ENCODE measurements at regions not wholly inside any gene's neighbourhood (a gene's known extent, or its start where the extent isn't known, plus 50 kb on each side); places are given as distances from the start of the nearest gene placed in this dataset.

DNA sequence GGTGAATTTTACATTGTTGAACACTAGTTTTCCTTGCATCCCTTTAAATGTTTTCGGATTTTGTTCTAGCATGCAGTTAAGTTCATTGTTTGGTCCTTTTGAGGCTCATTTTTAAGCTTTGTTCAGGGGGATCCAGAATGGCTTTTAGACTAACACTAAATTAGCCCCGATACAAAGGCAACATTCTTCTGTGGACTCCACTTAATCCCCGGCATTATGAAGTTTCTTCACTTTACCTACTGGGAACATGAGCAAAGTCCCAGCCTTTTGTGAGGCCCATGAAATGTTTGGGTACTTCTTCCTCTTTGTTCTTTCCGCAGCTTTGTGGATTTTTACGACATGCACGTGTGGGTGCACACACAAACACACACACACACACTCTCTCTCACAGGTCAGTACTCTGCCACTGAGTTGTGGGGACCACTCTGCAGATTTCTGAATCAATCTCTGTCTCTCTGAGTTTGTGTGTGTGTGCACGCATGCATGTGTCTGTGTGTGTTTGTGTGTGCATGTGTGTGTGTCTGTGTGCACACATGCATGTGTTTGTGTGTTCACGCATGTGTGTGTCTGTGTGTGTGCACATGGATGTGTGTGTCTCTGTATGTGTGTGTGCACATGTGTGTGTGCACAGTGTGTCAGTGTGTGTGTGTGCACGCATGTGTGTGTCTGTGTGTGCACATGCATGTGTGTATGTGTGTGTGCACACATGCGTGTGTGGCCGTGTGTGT lies 240.4 kb upstream of the TNRC6C start:
- Histone ChIP-seq H3K27me3 (ENCODE audit: control insufficient read depth, insufficient read depth, low read length) (no peaks in the 10 kb centered on the region), H3K9me3 (ENCODE audit: control insufficient read depth, insufficient read depth, low read length) (no peaks in the 10 kb centered on the region), H3K36me3 (ENCODE audit: control insufficient read depth, insufficient read depth, low read length) (0 out of 2 replicates have a peak, but pooled peaks cover 3% of the 10 kb centered on the region), H3K27ac (ENCODE audit: low read length) (no peak overlapping the region), H3K4me3 (ENCODE audit: low read length) (no peak overlapping the region), H3K4me1 (ENCODE audit: control insufficient read depth, insufficient read depth, low read length) (0 out of 2 replicates have a peak, but pooled peaks cover 2% of the 10 kb centered on the region)
- no peak for DNase-seq (ENCODE audit: low read depth, low spot score)
- no CpG with 5 or more reads among the region's 11 CpGs for WGBS (ENCODE audit: insufficient coverage, insufficient read length)

DNA sequence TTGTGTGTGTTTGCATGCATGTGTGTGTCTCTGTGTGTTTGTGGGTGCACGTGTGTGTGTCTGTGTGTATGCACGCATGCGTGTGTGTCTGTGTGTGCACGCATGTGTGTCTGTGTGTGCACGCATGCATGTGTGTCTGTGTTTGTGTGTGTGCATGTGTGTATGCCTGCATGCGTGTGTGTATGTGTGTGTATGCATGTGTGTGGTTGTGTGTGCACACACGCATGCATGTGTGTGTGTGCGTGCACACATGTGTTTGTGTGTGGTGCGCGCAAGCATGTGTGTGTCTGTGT lies 239.9 kb upstream of the TNRC6C start:
- WGBS (ENCODE audit: insufficient coverage, insufficient read length) = no CpG with 5 or more reads among the region's 10 CpGs
- Histone ChIP-seq H3K27me3 (ENCODE audit: control insufficient read depth, insufficient read depth, low read length) (no peaks in the 10 kb centered on the region), H3K36me3 (ENCODE audit: control insufficient read depth, insufficient read depth, low read length) (0 out of 2 replicates have a peak, but pooled peaks cover 3% of the 10 kb centered on the region), H3K4me1 (ENCODE audit: control insufficient read depth, insufficient read depth, low read length) (0 out of 2 replicates have a peak, but pooled peaks cover 2% of the 10 kb centered on the region), H3K27ac (ENCODE audit: low read length) (no peak overlapping the region), H3K9me3 (ENCODE audit: control insufficient read depth, insufficient read depth, low read length) (no peaks in the 10 kb centered on the region), H3K4me3 (ENCODE audit: low read length) (no peak overlapping the region)
- DNase-seq (ENCODE audit: low read depth, low spot score) = no peak

DNA sequence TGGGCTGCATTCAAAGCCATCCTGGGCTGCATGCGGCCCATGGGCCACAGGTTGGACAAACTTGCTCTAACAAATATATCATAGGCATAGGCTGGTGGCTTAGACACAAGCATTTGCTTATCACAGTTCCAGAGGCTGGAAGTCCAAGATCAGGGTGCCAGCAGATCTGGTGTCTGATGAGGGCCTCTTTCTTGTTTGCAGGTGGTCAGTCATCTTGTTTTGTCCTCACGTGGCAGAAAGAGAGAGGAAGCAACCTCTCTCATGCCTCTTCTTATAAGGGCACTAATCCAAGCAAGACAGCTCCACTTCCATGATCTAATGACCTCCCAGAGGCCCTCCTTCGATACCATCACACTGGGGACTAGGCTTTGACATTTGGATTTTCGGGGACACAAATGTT lies 238.7 kb upstream of the TNRC6C start:
- H3K9me3 ChIP-seq (ENCODE audit: control insufficient read depth, insufficient read depth, low read length) = no peaks in the 10 kb centered on the region
- WGBS (ENCODE audit: insufficient coverage, insufficient read length) = no CpG with 5 or more reads among the region's 4 CpGs

DNA sequence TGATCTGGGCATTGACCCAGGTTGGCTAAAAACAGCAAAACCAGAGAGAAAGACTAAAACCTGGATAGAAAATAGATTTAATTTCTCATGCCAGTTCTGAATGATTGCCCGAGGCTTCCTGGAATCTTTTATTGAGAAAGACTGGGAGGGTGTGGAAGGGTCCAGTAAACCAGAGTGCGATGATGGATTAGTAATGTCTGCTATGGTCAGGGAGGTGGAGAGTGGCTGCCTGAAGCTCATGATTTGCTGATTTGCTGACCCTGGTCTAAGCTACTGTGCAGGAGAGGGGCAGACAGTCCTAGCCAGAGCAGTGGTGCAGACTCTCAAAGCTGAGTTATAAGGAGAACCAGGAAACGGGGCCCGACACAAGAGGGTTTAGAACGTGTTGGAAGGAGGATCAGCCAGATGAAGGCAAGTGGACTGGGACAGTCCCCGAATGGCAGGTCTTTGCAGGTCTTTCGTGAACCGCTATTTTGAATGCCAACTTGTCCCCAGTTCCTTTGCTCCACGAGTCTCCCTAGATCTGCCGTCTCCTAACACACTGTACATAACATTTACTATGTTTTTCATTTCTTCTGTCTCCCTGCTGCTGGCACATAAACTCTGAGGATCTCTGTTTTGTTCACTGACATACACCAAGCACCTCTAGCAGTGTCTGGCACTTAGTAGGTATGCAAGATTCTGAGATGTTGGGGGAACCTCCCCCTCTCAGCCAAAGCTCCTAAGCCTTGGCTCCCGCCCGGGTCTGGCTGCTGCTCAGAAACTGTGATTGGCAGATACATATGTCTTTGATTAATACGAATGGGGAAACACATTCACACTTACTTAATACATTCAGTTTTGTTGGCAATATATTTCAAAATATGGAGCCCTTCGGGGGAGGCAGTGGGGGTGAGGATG lies 237.3 kb upstream of the TNRC6C start:
- DNase-seq (ENCODE audit: low read depth, low spot score) = no peak
- Histone ChIP-seq H3K4me3 (ENCODE audit: low read length) (no peak overlapping the region), H3K9me3 (ENCODE audit: control insufficient read depth, insufficient read depth, low read length) (no peaks in the 10 kb centered on the region), H3K27me3 (ENCODE audit: control insufficient read depth, insufficient read depth, low read length) (no peaks in the 10 kb centered on the region), H3K4me1 (ENCODE audit: control insufficient read depth, insufficient read depth, low read length) (0 out of 2 replicates have a peak, but pooled peaks cover 2% of the 10 kb centered on the region), H3K27ac (ENCODE audit: low read length) (no peak overlapping the region), H3K36me3 (ENCODE audit: control insufficient read depth, insufficient read depth, low read length) (0 out of 2 replicates have a peak, but pooled peaks cover 3% of the 10 kb centered on the region)
- no CpG with 5 or more reads among the region's 14 CpGs for WGBS (ENCODE audit: insufficient coverage, insufficient read length)

More for the DNA sequence above, 238.7 kb upstream of the TNRC6C start:
- H3K36me3 ChIP-seq (ENCODE audit: control insufficient read depth, insufficient read depth, low read length) = 0 out of 2 replicates have a peak, but pooled peaks cover 3% of the 10 kb centered on the region
- H3K4me3 ChIP-seq (ENCODE audit: low read length) = no peak overlapping the region
- 0 out of 2 replicates have a peak, but pooled peaks cover 2% of the 10 kb centered on the region for H3K4me1 ChIP-seq (ENCODE audit: control insufficient read depth, insufficient read depth, low read length)
- H3K27ac ChIP-seq (ENCODE audit: low read length) = no peak overlapping the region
- no peaks in the 10 kb centered on the region for H3K27me3 ChIP-seq (ENCODE audit: control insufficient read depth, insufficient read depth, low read length)
- no peak for DNase-seq (ENCODE audit: low read depth, low spot score)

DNA sequence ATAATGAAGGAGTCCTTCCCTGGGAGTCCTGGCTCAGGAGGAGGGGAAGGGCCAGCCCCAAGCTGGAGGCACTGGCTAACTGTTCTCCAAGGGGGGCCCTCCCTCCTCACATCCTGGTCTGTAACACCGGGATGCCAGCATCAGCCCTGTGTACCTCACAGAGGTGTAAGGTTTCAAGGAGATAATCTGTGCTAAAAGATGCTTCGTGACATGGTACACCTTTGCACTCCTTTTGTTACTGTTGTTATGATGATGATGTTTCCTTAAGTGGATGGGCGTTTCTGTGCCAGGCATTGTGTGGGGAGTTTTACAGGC lies 236.7 kb upstream of the TNRC6C start:
- no peak overlapping the region for H3K27ac ChIP-seq (ENCODE audit: low read length)
- no CpG with 5 or more reads among the region's 3 CpGs for WGBS (ENCODE audit: insufficient coverage, insufficient read length)
- no peak overlapping the region for H3K4me3 ChIP-seq (ENCODE audit: low read length)
- 0 out of 2 replicates have a peak, but pooled peaks cover 3% of the 10 kb centered on the region for H3K36me3 ChIP-seq (ENCODE audit: control insufficient read depth, insufficient read depth, low read length)
- no peak for DNase-seq (ENCODE audit: low read depth, low spot score)
- no peaks in the 10 kb centered on the region for H3K27me3 ChIP-seq (ENCODE audit: control insufficient read depth, insufficient read depth, low read length)
- H3K9me3 ChIP-seq (ENCODE audit: control insufficient read depth, insufficient read depth, low read length) = no peaks in the 10 kb centered on the region
- H3K4me1 ChIP-seq (ENCODE audit: control insufficient read depth, insufficient read depth, low read length) = 0 out of 2 replicates have a peak, but pooled peaks cover 2% of the 10 kb centered on the region

DNA sequence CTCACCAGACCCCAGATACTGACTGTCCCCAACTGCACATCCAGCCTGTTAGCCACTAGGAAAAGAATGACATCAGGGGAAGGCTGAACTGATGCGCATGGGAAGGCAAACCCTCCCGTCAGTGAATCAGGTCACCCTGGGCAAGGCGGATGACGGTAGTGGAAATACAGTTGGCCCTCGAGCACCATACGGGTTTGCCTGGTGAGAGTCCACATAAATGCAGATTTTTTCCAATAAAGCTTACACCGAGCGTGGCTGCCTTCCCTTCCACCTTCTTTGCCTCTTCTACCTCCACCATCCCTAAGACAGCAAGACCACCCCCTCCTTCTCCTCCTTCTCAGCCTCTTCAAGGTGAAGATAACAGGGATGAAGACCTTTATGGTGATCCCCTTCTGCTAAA lies 236.1 kb upstream of the TNRC6C start:
- DNase-seq (ENCODE audit: low read depth, low spot score) = no peak
- Histone ChIP-seq H3K4me3 (ENCODE audit: low read length) (no peak overlapping the region), H3K27ac (ENCODE audit: low read length) (no peak overlapping the region), H3K27me3 (ENCODE audit: control insufficient read depth, insufficient read depth, low read length) (no peaks in the 10 kb centered on the region), H3K36me3 (ENCODE audit: control insufficient read depth, insufficient read depth, low read length) (0 out of 2 replicates have a peak, but pooled peaks cover 3% of the 10 kb centered on the region), H3K9me3 (ENCODE audit: control insufficient read depth, insufficient read depth, low read length) (no peaks in the 10 kb centered on the region), H3K4me1 (ENCODE audit: control insufficient read depth, insufficient read depth, low read length) (0 out of 2 replicates have a peak, but pooled peaks cover 2% of the 10 kb centered on the region)
- WGBS (ENCODE audit: insufficient coverage, insufficient read length) = no CpG with 5 or more reads among the region's 8 CpGs

DNA sequence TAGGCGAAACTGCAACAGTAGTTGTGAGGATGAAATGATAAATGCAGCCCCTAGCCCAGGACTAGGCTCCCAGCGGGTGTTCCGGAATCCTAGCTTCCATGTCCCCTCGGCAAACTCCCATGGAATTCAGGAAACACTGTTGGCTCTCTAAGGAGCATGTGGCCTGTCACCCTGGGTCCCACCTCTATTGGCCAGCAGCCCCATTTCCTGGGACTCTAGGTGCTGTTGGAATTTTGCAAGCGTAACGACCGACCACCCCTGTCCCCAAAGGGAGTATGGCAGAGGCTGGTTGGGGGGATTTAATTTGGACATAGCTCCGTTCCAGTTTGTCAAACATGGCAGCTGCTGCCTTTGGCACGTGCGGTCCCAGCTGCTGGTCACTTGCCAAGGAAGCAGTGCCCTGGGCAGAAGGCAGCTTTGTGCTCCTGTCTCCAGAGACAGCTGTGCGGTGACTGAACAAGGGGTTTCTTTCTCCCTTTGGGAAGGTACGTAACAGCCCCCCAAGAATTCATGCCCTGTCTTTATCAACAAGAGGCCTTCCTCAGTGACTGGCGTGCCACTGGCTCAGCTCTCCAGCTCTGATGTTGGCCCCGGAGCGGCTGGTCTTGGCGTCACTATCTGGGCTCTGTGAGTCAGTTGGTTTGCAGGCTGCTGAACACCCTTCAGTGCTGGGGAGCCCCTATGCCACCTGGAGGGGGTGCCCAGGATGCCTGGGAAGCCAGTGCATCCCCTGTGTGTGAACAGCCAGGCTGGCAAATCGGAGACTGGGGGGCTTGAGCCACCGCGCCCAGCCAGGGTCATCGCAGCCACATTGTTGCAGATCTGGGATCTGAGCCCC lies 235.2 kb upstream of the TNRC6C start:
- no peaks in the 10 kb centered on the region for H3K27me3 ChIP-seq (ENCODE audit: control insufficient read depth, insufficient read depth, low read length)
- H3K27ac ChIP-seq (ENCODE audit: low read length) = no peak overlapping the region
- H3K36me3 ChIP-seq (ENCODE audit: control insufficient read depth, insufficient read depth, low read length) = 0 out of 2 replicates have a peak, but pooled peaks cover 3% of the 10 kb centered on the region
- no peak for DNase-seq (ENCODE audit: low read depth, low spot score)
- 0 out of 2 replicates have a peak, but pooled peaks cover 2% of the 10 kb centered on the region for H3K4me1 ChIP-seq (ENCODE audit: control insufficient read depth, insufficient read depth, low read length)
- H3K9me3 ChIP-seq (ENCODE audit: control insufficient read depth, insufficient read depth, low read length) = no peaks in the 10 kb centered on the region
- H3K4me3 ChIP-seq (ENCODE audit: low read length) = no peak overlapping the region
- WGBS (ENCODE audit: insufficient coverage, insufficient read length) = no CpG with 5 or more reads among the region's 20 CpGs

DNA sequence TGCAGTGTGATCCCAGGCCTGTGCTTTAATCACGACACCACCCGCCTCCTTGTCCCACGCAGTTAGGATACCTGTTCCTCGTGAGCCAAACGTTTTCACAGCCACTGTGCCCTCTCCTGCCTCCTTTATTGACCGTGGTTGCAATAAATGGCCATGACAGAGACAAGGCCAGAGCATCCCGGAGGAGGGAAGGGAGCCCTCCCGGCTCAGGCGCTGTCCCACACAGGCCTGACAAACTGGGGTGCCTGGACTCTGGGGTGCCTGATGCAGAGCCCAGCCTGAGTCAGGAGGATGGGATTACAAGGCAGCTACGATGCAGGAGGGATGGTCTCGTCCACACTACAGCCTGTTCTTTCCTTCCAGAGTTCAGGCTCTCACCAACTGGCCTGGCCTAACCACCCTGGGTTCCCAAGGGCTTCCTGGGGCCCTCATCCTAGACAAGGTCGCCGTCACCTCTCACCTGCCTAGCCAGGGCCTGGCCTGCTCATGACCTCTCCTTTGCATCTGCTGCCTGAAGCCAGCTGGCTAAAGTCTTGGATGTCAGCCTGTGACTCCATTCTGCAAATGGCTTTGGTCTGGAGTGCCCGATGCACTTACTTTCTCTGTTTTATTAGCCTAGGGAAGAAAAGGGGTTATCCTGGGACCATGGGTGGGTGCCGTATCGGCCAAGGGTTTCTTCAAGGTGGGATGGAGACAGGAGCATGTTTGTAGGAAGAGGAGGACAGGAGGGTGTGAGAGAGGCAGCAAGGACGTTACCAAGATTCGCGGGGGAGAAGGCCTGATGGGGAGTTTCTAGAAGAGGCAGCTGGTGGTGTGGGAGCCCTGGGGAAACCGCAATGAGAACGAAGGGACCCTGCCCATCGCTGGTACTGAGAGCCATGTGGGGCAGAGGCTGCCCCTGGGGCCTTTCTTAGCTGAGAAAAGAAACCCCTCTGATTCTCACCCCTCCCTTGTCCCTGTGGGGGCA lies 234.3 kb upstream of the TNRC6C start:
- Histone ChIP-seq H3K4me1 (ENCODE audit: control insufficient read depth, insufficient read depth, low read length) (0 out of 2 replicates have a peak, but pooled peaks cover 2% of the 10 kb centered on the region), H3K27me3 (ENCODE audit: control insufficient read depth, insufficient read depth, low read length) (no peaks in the 10 kb centered on the region), H3K9me3 (ENCODE audit: control insufficient read depth, insufficient read depth, low read length) (no peaks in the 10 kb centered on the region), H3K4me3 (ENCODE audit: low read length) (no peak overlapping the region), H3K36me3 (ENCODE audit: control insufficient read depth, insufficient read depth, low read length) (no peaks in the 10 kb centered on the region), H3K27ac (ENCODE audit: low read length) (no peak overlapping the region)
- DNase-seq (ENCODE audit: low read depth, low spot score) = no peak
- WGBS (ENCODE audit: insufficient coverage, insufficient read length) = no CpG with 5 or more reads among the region's 22 CpGs

DNA sequence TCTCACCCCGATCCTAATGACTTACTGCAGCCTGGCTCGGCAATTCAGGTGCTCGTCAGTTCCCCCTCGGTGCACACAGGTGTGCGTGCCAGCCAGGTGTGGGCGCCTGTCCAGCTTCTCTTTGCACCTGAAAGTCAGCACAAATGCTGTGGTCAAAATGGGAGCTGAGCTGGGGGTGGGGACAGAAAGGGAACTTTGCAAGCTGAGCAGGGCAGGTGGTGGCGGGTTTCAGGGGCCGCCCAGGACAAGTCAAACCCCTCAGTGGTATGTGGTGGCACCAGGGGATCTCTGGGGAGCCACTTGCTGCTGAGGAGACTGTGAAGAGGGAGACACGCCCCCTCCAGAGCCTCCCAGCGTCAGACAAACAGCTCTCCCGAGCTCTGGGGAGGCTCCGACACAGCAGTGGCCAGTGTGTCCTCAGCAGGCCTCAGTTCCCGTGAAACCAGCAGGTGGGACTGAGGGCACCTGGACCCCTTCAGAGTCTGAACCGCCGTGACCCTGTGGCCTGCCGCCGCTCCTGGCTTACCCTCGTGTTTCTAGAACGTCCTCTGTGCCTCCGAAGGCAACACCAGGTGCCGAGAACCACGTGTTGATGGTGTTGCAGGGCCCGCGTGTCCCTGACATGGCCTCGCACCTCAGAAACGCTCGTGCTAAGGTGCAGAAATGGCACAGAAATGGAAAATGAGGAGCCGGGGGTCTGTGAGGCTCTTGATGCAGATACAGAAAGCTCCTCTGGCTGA lies 233.5 kb upstream of the TNRC6C start:
- Histone ChIP-seq H3K9me3 (ENCODE audit: control insufficient read depth, insufficient read depth, low read length) (no peaks in the 10 kb centered on the region), H3K4me1 (ENCODE audit: control insufficient read depth, insufficient read depth, low read length) (0 out of 2 replicates have a peak, but pooled peaks cover 2% of the 10 kb centered on the region), H3K4me3 (ENCODE audit: low read length) (no peak overlapping the region), H3K36me3 (ENCODE audit: control insufficient read depth, insufficient read depth, low read length) (no peaks in the 10 kb centered on the region), H3K27me3 (ENCODE audit: control insufficient read depth, insufficient read depth, low read length) (no peaks in the 10 kb centered on the region), H3K27ac (ENCODE audit: low read length) (no peak overlapping the region)
- WGBS (ENCODE audit: insufficient coverage, insufficient read length) = no CpG with 5 or more reads among the region's 28 CpGs
- no peak for DNase-seq (ENCODE audit: low read depth, low spot score)

Measured in iPS DF 6.9 (cell line).